ENCODE measurements at regions not wholly inside any gene's neighbourhood (a gene's known extent, or its start where the extent isn't known, plus 50 kb on each side); places are given as distances from the start of the nearest gene placed in this dataset.

DNA sequence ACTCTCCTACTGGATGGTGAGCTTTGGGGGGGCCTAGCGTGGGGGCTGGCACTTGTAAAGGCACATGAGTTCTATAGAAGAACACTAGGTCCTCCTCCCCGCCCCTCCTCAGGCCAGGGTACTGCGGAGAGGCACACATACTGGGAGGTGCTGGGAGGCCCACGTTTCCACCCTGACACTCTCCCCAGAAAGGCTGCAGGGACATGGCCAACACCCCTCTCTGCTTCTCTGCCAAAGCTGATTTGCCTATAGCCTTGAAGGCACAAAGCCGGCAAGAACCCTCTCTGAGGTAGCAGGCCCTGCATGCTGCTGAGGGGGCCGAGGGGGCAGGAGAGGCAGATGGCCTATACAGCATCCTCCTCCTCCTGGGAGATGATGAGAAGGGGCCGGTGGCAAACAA lies 112.8 kb downstream of the BUD13 start:
- intact Hi-C loops (cut with micrococcal nuclease; ENCODE audit: unreplicated experiment) = no loop called here
- CTCF ChIA-PET = no interaction called here

DNA sequence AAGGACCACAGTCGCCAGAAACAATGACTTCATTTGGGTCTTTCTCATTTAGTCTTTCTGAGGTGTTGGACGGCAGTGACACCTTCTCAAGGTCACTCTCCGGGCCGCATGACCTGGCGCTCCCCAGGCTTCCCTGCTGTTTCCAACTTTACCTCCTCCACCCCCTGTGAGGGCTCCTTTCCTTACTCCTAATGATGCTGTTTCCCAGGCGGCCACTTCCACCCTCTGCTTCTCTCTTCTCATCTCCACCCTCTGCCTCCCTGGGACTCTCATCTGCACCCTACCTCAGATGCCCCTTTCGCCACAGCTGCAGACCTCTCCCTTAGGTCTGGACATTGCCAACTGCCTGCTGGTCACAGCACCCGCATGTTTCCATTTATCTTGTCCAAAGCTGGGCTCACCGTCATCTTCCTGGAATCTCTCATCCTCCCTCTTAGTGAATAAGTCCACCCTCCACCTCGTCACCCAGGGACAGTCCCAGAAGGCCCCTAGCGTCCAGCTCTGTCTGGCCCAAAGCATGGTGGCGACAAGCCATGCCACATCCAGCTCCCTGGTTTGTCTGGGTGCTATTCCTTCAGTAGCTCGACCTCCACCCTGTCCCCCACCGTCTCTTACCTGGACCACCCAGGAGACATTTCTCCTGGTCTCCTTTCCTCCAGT lies 113.8 kb downstream of the BUD13 start:
- TF ChIP-seq TCF7L2 (IDR thresholded peaks at IDR 0.05; ENCODE audit: low read depth, low read length) (no peak), POLR2AphosphoS5 (IDR thresholded peaks at IDR 0.05; ENCODE audit: low read depth, low read length) (no peak), SIN3A (IDR thresholded peaks at IDR 0.05; ENCODE audit: borderline replicate concordance, insufficient read depth, low read depth, low read length) (no peak)
- TF ChIP-seq, protein P1, sequence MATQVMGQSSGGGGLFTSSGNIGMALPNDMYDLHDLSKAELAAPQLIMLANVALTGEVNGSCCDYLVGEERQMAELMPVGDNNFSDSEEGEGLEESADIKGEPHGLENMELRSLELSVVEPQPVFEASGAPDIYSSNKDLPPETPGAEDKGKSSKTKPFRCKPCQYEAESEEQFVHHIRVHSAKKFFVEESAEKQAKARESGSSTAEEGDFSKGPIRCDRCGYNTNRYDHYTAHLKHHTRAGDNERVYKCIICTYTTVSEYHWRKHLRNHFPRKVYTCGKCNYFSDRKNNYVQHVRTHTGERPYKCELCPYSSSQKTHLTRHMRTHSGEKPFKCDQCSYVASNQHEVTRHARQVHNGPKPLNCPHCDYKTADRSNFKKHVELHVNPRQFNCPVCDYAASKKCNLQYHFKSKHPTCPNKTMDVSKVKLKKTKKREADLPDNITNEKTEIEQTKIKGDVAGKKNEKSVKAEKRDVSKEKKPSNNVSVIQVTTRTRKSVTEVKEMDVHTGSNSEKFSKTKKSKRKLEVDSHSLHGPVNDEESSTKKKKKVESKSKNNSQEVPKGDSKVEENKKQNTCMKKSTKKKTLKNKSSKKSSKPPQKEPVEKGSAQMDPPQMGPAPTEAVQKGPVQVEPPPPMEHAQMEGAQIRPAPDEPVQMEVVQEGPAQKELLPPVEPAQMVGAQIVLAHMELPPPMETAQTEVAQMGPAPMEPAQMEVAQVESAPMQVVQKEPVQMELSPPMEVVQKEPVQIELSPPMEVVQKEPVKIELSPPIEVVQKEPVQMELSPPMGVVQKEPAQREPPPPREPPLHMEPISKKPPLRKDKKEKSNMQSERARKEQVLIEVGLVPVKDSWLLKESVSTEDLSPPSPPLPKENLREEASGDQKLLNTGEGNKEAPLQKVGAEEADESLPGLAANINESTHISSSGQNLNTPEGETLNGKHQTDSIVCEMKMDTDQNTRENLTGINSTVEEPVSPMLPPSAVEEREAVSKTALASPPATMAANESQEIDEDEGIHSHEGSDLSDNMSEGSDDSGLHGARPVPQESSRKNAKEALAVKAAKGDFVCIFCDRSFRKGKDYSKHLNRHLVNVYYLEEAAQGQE (IDR thresholded peaks at IDR 0.05; ENCODE audit: insufficient read depth in 1 of 2, low read depth in 2 of 2, low read length in 1 of 2) = no peak
- TF ChIP-seq, protein P2, sequence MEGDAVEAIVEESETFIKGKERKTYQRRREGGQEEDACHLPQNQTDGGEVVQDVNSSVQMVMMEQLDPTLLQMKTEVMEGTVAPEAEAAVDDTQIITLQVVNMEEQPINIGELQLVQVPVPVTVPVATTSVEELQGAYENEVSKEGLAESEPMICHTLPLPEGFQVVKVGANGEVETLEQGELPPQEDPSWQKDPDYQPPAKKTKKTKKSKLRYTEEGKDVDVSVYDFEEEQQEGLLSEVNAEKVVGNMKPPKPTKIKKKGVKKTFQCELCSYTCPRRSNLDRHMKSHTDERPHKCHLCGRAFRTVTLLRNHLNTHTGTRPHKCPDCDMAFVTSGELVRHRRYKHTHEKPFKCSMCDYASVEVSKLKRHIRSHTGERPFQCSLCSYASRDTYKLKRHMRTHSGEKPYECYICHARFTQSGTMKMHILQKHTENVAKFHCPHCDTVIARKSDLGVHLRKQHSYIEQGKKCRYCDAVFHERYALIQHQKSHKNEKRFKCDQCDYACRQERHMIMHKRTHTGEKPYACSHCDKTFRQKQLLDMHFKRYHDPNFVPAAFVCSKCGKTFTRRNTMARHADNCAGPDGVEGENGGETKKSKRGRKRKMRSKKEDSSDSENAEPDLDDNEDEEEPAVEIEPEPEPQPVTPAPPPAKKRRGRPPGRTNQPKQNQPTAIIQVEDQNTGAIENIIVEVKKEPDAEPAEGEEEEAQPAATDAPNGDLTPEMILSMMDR (IDR thresholded peaks at IDR 0.05) = no peak
- CTCF ChIA-PET = interaction anchor here (0.5 kb wide), 1 partner anchor 377 kb away, joined by 5 read pairs; no protein-coding TSS in a partner anchor
- H3K36me3 ChIP-seq (ENCODE audit: control insufficient read depth, insufficient read depth, low read length) = no peaks in the 10 kb centered on the region
- H3K27ac ChIP-seq (ENCODE audit: low read length) = no peak overlapping the region
- H3K9me3 ChIP-seq (ENCODE audit: control insufficient read depth, insufficient read depth, low read depth, low read length) = no peaks in the 10 kb centered on the region
- in situ Hi-C loops (cut with HindIII; ENCODE audit: low pct_unique_long_range_greater_than_20kb, low sequenced_read_pairs) = no loop called here
- intact Hi-C loops (cut with micrococcal nuclease; ENCODE audit: unreplicated experiment) = no loop called here
- DNase-seq (ENCODE audit: low read depth, low spot score) (no peak), ATAC-seq (no peak)
- BruUV-seq (replicated peaks) = no TSS peak
- no peak overlapping the region for H3K4me3 ChIP-seq (ENCODE audit: low read depth in 2 of 2, low read length in 2 of 2)
- H3K27me3 ChIP-seq (ENCODE audit: control insufficient read depth, insufficient read depth, low read length) = peaks cover 10% of the 10 kb centered on the region
- POLR2A ChIA-PET = interaction anchor here (0.6 kb wide), 1 partner anchor 561 kb away, joined by 3 read pairs; no protein-coding TSS in a partner anchor
- no peaks in the 10 kb centered on the region for H3K4me1 ChIP-seq (ENCODE audit: control insufficient read depth, insufficient read depth, low read length)

More for the DNA sequence above, 112.8 kb downstream of the BUD13 start:
- in situ Hi-C loops (cut with HindIII; ENCODE audit: low pct_unique_long_range_greater_than_20kb, low sequenced_read_pairs) = no loop called here
- Histone ChIP-seq H3K9me3 (ENCODE audit: control insufficient read depth, insufficient read depth, low read depth, low read length) (no peaks in the 10 kb centered on the region), H3K27me3 (ENCODE audit: control insufficient read depth, insufficient read depth, low read length) (peaks cover 10% of the 10 kb centered on the region), H3K36me3 (ENCODE audit: control insufficient read depth, insufficient read depth, low read length) (no peaks in the 10 kb centered on the region), H3K27ac (ENCODE audit: low read length) (no peak overlapping the region), H3K4me1 (ENCODE audit: control insufficient read depth, insufficient read depth, low read length) (no peaks in the 10 kb centered on the region), H3K4me3 (ENCODE audit: low read depth in 2 of 2, low read length in 2 of 2) (no peak overlapping the region)
- no peak for ATAC-seq
- no peak for DNase-seq (ENCODE audit: low read depth, low spot score)
- no TSS peak for BruUV-seq (replicated peaks)
- POLR2A ChIA-PET = no interaction called here
- TF ChIP-seq, protein P1 (IDR thresholded peaks at IDR 0.05; ENCODE audit: insufficient read depth in 1 of 2, low read depth in 2 of 2, low read length in 1 of 2) = no peak
- TF ChIP-seq TCF7L2 (IDR thresholded peaks at IDR 0.05; ENCODE audit: low read depth, low read length) (no peak), POLR2AphosphoS5 (IDR thresholded peaks at IDR 0.05; ENCODE audit: low read depth, low read length) (no peak), SIN3A (IDR thresholded peaks at IDR 0.05; ENCODE audit: borderline replicate concordance, insufficient read depth, low read depth, low read length) (no peak)
- TF ChIP-seq, protein P2 (IDR thresholded peaks at IDR 0.05) = no peak
